ENCODE measurements at regions not wholly inside any gene's neighbourhood (a gene's known extent, or its start where the extent isn't known, plus 50 kb on each side); places are given as distances from the start of the nearest gene placed in this dataset.
"Not testable (repeated sequence)": the region's sequence is repeated elsewhere in the genome, so short reads cannot be mapped to it uniquely, and the experiment has no call there.

DNA sequence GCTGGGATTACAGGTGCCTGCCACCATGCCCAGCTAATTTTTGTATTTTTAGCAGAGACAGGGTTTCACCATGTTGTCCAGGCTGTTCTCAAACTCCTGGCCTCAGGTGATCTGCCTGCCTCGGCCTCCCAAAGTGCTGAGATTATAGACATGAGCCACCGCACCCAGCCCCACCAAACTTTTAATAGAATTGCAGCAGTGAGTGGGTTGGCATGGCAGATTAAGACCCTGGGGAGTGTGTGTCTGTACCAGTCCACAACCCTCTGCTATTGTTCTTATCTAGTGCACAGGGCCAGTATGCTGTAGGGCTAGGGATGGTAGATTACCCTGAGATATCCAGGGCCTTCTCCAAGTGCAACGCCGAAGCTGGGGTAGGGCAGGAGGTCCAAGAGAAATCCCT is 211.0 kb downstream of the BCL11A start:
- H3K9me3 ChIP-seq (ENCODE audit: control insufficient read depth in 2 of 3, low read length in 3 of 3); H3K27ac ChIP-seq (ENCODE audit: low read depth, low read length); intact Hi-C loops (cut with micrococcal nuclease); POLR2A ChIA-PET; H3K4me1 Mint-ChIP-seq; H3K4me3 ChIP-seq (ENCODE audit: low read length); ATAC-seq; H3K4me1 ChIP-seq (ENCODE audit: control insufficient read depth in 2 of 2, insufficient read depth in 2 of 2, low read length in 2 of 2); H3K36me3 ChIP-seq (ENCODE audit: control insufficient read depth in 2 of 3, insufficient read depth in 3 of 3, low read length in 3 of 3); H3K27ac Mint-ChIP-seq; CTCF ChIA-PET; H3K27me3 ChIP-seq (ENCODE audit: control insufficient read depth in 2 of 2, insufficient read depth in 2 of 2, low read length in 2 of 2); H3K36me3 Mint-ChIP-seq; DNase-seq; H3K9me3 Mint-ChIP-seq; H3K4me3 Mint-ChIP-seq: not testable (repeated sequence)
- H3K27me3 Mint-ChIP-seq, result peaks cover 5 to 30% (median 10%) of the 10 kb centered on the region in 5 donors

DNA sequence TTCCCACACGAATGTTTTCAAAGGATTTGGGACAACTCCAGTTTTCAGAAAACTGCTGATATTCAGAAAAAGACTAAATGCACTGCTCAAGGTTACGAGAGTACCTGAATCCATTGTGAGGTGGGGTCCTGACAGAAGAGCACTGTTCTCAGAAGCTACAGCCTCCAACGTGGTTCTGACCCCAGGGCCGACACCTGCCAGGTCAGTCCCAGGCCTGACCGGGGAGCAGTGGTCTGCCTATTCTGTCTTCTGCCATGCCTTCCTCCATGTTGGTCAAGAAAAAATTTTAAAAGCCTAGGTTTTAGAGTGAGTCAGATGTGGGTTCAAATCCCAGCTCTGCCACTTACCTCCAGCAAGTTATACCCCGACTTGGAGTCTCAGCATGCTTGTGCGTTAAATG is 212.3 kb downstream of the BCL11A start:
- no peak for ATAC-seq
- CTCF ChIA-PET, result no interaction called here
- Histone ChIP-seq H3K4me3 (ENCODE audit: low read length) (no peak overlapping the region), H3K9me3 (ENCODE audit: control insufficient read depth in 2 of 3, low read length in 3 of 3) (no peaks in the 10 kb centered on the region), H3K4me1 (ENCODE audit: control insufficient read depth in 2 of 2, insufficient read depth in 2 of 2, low read length in 2 of 2) (no peaks in the 10 kb centered on the region), H3K27ac (ENCODE audit: low read depth, low read length) (no peak overlapping the region), H3K27me3 (ENCODE audit: control insufficient read depth in 2 of 2, insufficient read depth in 2 of 2, low read length in 2 of 2) (no peaks in the 10 kb centered on the region), H3K36me3 (ENCODE audit: control insufficient read depth in 2 of 3, insufficient read depth in 3 of 3, low read length in 3 of 3) (no peaks in the 10 kb centered on the region)
- Mint-ChIP-seq H3K4me1 (peaks cover 0 to 2% (median 0%) of the 10 kb centered on the region in 7 donors), H3K9me3 (peaks cover 0 to 4% (median 0%) of the 10 kb centered on the region in 11 donors), H3K4me3 (no peak overlapping the region), H3K27ac (no peak overlapping the region), H3K36me3 (no peaks in the 10 kb centered on the region), H3K27me3 (peaks cover 5 to 34% (median 10%) of the 10 kb centered on the region in 5 donors)
- DNase-seq, result no peak
- intact Hi-C loops (cut with micrococcal nuclease), result no loop called here
- POLR2A ChIA-PET, result no interaction called here

DNA sequence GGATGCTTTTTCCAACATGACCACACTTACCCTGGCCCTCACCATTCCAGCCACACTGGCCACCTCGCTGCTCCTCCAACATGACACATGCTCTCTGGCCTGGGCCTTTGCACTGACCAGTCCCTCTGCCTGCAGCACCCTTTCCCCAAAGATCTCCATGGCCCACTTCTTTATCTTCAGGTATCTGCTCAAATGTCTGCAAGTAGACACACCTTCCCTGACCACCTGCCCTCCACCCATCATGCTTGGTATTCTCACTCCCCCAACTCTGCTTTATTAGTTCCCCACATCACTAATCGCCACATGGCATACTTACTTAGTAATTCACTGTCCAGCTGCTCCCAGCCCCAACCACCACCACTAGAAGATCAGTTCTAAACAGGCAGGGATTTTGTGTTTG is 214.2 kb downstream of the BCL11A start:
- H3K4me3 Mint-ChIP-seq, result no peak overlapping the region

DNA sequence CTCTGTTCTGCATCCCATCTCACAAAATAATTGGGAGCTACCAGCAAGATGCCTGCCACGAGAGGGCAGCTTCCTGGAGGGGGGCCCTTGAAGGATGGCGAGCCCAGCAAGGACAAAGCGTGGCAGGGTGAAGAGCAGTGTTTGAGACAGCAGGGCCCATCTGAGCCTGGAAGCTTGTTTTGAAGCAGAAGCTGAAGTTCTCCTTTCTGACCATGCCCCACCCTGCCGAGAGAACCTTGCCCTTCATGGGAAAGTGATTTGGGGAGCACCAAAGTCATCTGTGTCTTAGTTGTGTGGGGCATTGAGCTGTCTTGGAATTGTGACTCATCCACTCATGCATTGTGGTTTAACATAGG is 216.3 kb downstream of the BCL11A start:
- Histone ChIP-seq H3K36me3 (ENCODE audit: control insufficient read depth in 2 of 3, insufficient read depth in 3 of 3, low read length in 3 of 3) (no peaks in the 10 kb centered on the region), H3K27ac (ENCODE audit: low read depth, low read length) (no peak overlapping the region), H3K4me3 (ENCODE audit: low read length) (no peak overlapping the region), H3K4me1 (ENCODE audit: control insufficient read depth in 2 of 2, insufficient read depth in 2 of 2, low read length in 2 of 2) (no peaks in the 10 kb centered on the region), H3K27me3 (ENCODE audit: control insufficient read depth in 2 of 2, insufficient read depth in 2 of 2, low read length in 2 of 2) (no peaks in the 10 kb centered on the region), H3K9me3 (ENCODE audit: control insufficient read depth in 2 of 3, low read length in 3 of 3) (no peaks in the 10 kb centered on the region)
- H3K9me3 Mint-ChIP-seq, result peaks cover 0 to 11% (median 0%) of the 10 kb centered on the region in 11 donors
- POLR2A ChIA-PET, result no interaction called here
- peak; percentile 68 for ATAC-seq
- intact Hi-C loops (cut with micrococcal nuclease), result no loop called here
- no peak for DNase-seq
- H3K36me3 Mint-ChIP-seq, result no peaks in the 10 kb centered on the region
- CTCF ChIA-PET, result no interaction called here
- H3K4me1 Mint-ChIP-seq, result peaks cover 0 to 9% (median 0%) of the 10 kb centered on the region in 7 donors
- H3K27ac Mint-ChIP-seq, result no peak overlapping the region
- H3K27me3 Mint-ChIP-seq, result peaks cover 0 to 32% (median 7%) of the 10 kb centered on the region in 5 donors
- H3K4me3 Mint-ChIP-seq, result no peak overlapping the region

More for the DNA sequence above, 214.2 kb downstream of the BCL11A start:
- Mint-ChIP-seq H3K27me3 (peaks cover 4 to 37% (median 8%) of the 10 kb centered on the region in 5 donors), H3K36me3 (no peaks in the 10 kb centered on the region), H3K9me3 (peaks cover 0 to 8% (median 0%) of the 10 kb centered on the region in 11 donors), H3K4me1 (peaks cover 0 to 6% (median 0%) of the 10 kb centered on the region in 7 donors), H3K27ac (no peak overlapping the region)
- Histone ChIP-seq H3K9me3 (ENCODE audit: control insufficient read depth in 2 of 3, low read length in 3 of 3) (no peaks in the 10 kb centered on the region), H3K4me3 (ENCODE audit: low read length) (no peak overlapping the region), H3K4me1 (ENCODE audit: control insufficient read depth in 2 of 2, insufficient read depth in 2 of 2, low read length in 2 of 2) (no peaks in the 10 kb centered on the region), H3K27me3 (ENCODE audit: control insufficient read depth in 2 of 2, insufficient read depth in 2 of 2, low read length in 2 of 2) (no peaks in the 10 kb centered on the region), H3K27ac (ENCODE audit: low read depth, low read length) (no peak overlapping the region), H3K36me3 (ENCODE audit: control insufficient read depth in 2 of 3, insufficient read depth in 3 of 3, low read length in 3 of 3) (no peaks in the 10 kb centered on the region)
- DNase-seq (no peak), ATAC-seq (no peak)
- intact Hi-C loops (cut with micrococcal nuclease), result no loop called here
- CTCF ChIA-PET, result no interaction called here
- POLR2A ChIA-PET, result no interaction called here

DNA sequence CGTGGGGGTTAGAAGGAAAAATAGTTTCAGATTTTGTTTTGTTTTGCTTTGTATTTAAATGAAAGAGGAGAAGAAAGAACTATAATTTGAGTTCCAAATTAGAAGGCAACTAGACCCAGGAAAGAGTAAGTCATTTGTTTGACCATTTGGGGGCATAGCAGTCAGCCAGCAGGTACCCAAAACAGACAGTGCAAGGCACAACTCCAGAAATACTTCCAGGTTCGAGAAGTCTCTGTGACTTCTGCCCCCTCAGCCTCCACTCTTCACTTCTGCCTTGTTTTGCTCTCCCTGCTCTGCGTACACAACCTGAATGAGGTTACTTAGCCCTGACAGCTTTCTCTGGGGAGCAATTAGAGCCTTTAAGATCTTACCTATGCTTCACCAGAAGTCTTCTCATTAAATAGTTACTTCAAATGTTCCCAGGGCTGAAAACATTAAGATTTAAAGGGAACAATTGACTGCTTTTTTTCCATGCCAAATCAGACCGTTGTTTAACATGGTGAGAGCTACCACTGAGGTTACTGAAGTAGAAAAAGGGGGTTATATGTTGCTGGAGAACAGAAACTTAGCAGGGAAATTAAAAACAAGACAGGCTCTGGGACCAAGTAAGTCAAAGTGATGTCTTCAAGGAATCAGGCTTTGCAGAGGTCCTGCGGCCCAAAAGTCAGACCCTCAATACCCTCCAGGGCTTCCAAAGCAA is 216.9 kb downstream of the BCL11A start:
- intact Hi-C loops (cut with micrococcal nuclease), result no loop called here
- Mint-ChIP-seq H3K27ac (no peak overlapping the region), H3K36me3 (no peaks in the 10 kb centered on the region), H3K9me3 (peaks cover 0 to 11% (median 0%) of the 10 kb centered on the region in 11 donors), H3K27me3 (peaks cover 0 to 29% (median 2%) of the 10 kb centered on the region in 5 donors), H3K4me1 (peaks cover 0 to 9% (median 0%) of the 10 kb centered on the region in 7 donors), H3K4me3 (no peak overlapping the region)
- Histone ChIP-seq H3K36me3 (ENCODE audit: control insufficient read depth in 2 of 3, insufficient read depth in 3 of 3, low read length in 3 of 3) (no peaks in the 10 kb centered on the region), H3K27me3 (ENCODE audit: control insufficient read depth in 2 of 2, insufficient read depth in 2 of 2, low read length in 2 of 2) (no peaks in the 10 kb centered on the region), H3K4me3 (ENCODE audit: low read length) (no peak overlapping the region), H3K4me1 (ENCODE audit: control insufficient read depth in 2 of 2, insufficient read depth in 2 of 2, low read length in 2 of 2) (no peaks in the 10 kb centered on the region), H3K27ac (ENCODE audit: low read depth, low read length) (no peak overlapping the region), H3K9me3 (ENCODE audit: control insufficient read depth in 2 of 3, low read length in 3 of 3) (no peaks in the 10 kb centered on the region)
- ChIA-PET POLR2A (no interaction called here), CTCF (no interaction called here)
- DNase-seq (no peak), ATAC-seq (no peak)

DNA sequence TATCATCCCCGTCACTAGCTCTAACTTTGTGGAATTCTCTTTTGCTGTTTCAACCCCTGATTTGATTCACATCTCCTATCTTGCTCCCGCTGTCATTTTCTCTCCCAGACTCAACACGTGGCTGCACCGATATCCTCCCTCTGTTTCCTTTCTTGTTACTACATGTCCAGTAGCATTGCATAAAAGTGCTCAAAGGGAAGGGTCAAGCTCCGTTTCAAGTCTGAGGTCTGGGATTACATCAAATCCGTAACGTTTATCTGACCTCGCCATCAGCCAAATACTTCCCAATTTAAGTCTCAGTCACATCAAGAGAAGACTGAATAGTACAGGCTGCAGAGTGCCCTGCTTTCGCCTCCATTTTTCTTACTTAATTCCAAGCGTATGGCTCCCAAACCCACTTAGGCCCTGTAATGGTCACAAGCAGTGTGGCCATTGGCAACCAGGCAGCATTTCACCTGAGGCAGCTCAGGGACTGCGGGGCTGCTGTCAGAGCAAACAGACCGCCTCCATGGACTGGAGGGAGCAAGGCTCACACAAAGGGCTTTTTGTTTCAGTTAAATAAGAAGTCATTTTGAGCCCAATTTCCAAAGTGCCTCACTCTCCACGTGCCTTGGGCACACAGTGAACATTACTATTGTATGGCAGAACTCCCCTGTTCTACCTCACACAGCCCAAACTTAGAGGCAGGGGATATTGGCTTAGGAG is 217.8 kb downstream of the BCL11A start:
- CTCF ChIA-PET, result no interaction called here
- H3K36me3 ChIP-seq (ENCODE audit: control insufficient read depth in 2 of 3, insufficient read depth in 3 of 3, low read length in 3 of 3), result no peaks in the 10 kb centered on the region
- POLR2A ChIA-PET, result no interaction called here
- Mint-ChIP-seq H3K36me3 (no peaks in the 10 kb centered on the region), H3K4me1 (peaks cover 0 to 9% (median 0%) of the 10 kb centered on the region in 7 donors), H3K27me3 (peaks cover 0 to 23% (median 3%) of the 10 kb centered on the region in 5 donors), H3K4me3 (no peak overlapping the region), H3K27ac (no peak overlapping the region), H3K9me3 (peaks cover 0 to 11% (median 0%) of the 10 kb centered on the region in 11 donors)
- H3K27ac ChIP-seq (ENCODE audit: low read depth, low read length), result no peak overlapping the region
- DNase-seq (no peak), ATAC-seq (no peak)
- intact Hi-C loops (cut with micrococcal nuclease), result no loop called here
- no peaks in the 10 kb centered on the region for H3K4me1 ChIP-seq (ENCODE audit: control insufficient read depth in 2 of 2, insufficient read depth in 2 of 2, low read length in 2 of 2)
- no peaks in the 10 kb centered on the region for H3K27me3 ChIP-seq (ENCODE audit: control insufficient read depth in 2 of 2, insufficient read depth in 2 of 2, low read length in 2 of 2)
- no peak overlapping the region for H3K4me3 ChIP-seq (ENCODE audit: low read length)
- H3K9me3 ChIP-seq (ENCODE audit: control insufficient read depth in 2 of 3, low read length in 3 of 3), result no peaks in the 10 kb centered on the region

DNA sequence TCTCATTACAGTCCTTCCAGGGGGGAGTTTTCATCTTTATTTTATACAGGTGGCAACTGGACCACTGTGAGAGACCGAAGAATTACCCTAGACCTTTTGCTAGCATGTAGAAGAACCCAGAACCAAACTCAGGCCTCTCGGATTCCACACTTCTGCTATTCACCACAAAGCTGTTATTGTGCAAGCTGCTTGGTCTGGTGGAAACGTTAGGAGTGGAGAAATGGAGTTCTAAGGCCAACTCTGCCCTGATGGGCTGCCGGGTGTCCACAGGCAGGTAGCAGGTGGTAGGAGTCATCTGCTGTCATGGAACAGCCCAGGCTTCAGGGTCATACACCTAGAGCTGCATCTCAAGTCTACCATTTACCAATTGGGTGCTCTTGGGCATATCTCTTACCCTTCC is 218.8 kb downstream of the BCL11A start:
- H3K27me3 Mint-ChIP-seq, result peaks cover 0 to 22% (median 4%) of the 10 kb centered on the region in 5 donors
- intact Hi-C loops (cut with micrococcal nuclease), result no loop called here

More for the DNA sequence above, 218.8 kb downstream of the BCL11A start:
- CTCF ChIA-PET, result no interaction called here
- Mint-ChIP-seq H3K4me3 (no peak overlapping the region), H3K36me3 (no peaks in the 10 kb centered on the region), H3K4me1 (peaks cover 0 to 9% (median 0%) of the 10 kb centered on the region in 7 donors), H3K27ac (no peak overlapping the region), H3K9me3 (peaks cover 0 to 11% (median 0%) of the 10 kb centered on the region in 11 donors)
- Histone ChIP-seq H3K4me1 (ENCODE audit: control insufficient read depth in 2 of 2, insufficient read depth in 2 of 2, low read length in 2 of 2) (no peaks in the 10 kb centered on the region), H3K27ac (ENCODE audit: low read depth, low read length) (no peak overlapping the region), H3K36me3 (ENCODE audit: control insufficient read depth in 2 of 3, insufficient read depth in 3 of 3, low read length in 3 of 3) (no peaks in the 10 kb centered on the region), H3K9me3 (ENCODE audit: control insufficient read depth in 2 of 3, low read length in 3 of 3) (no peaks in the 10 kb centered on the region), H3K4me3 (ENCODE audit: low read length) (no peak overlapping the region), H3K27me3 (ENCODE audit: control insufficient read depth in 2 of 2, insufficient read depth in 2 of 2, low read length in 2 of 2) (no peaks in the 10 kb centered on the region)
- ATAC-seq, result peak; percentile 41
- no peak for DNase-seq
- POLR2A ChIA-PET, result no interaction called here

All from naive thymus-derived CD4-positive, alpha-beta T cell (primary cell).